Lower leg skin (tissue), 4 donors: ENCODE measurements at regions not wholly inside any gene's neighbourhood (a gene's known extent, or its start where the extent isn't known, plus 50 kb on each side); places are given as distances from the start of the nearest gene placed in this dataset.

Source experiments
- DNase-seq, 2 donors: peaks; one replicate each; pipeline ENCODE4 v3.0.0-alpha.2; 2019; ENCODE audit warnings: low spot score in 2 of 2
- H3K4me3 ChIP-seq: fragments of 200-600 bp; sonication (generic); 2 replicates; pipeline ENCODE4 v1.5.1; 2017; ENCODE audit warnings: mild to moderate bottlenecking, low read depth; ENCODE audit not compliant: poor library complexity, severe bottlenecking
- CTCF ChIP-seq, 3 donors: fragments of 450-650 bp; IDR thresholded peaks; one replicate each; pipeline ENCODE4 v1.5.1; 2016; ENCODE audit warnings: antibody characterized with exemption in 3 of 3, mild to moderate bottlenecking in 3 of 3, moderate library complexity in 2 of 3
- POLR2A ChIP-seq, 2 donors: fragments of 450-650 bp; IDR thresholded peaks; one replicate each; pipeline ENCODE4 v1.6.1; 2016 to 2017; ENCODE audit warnings: antibody characterized with exemption in 2 of 2, mild to moderate bottlenecking in 1 of 2, moderate library complexity in 1 of 2
- whole genome bisulfite sequencing, 2 donors: methylation state at CpG; one replicate each; pipeline ENCODE4 v1.1.5; 2018; 5-methylcytosine and 5-hydroxymethylcytosine counted together
- intact Hi-C: fragments of 100-400 bp; cut with DNase I; formaldehyde crosslinking; loops from one replicate; pipeline ENCODE4 v1.15.0; 2023; ENCODE audit warnings: low total_unique reads

GRCh38 chr2:220356076-220356475 lies 728.6 kb downstream of the SLC4A3 start:
- H3K4me3 ChIP-seq: no peak overlapping the region
- DNase-seq: no peak
- TF ChIP-seq CTCF (IDR thresholded peaks at IDR 0.05): no peak
- no peak for TF ChIP-seq POLR2A (IDR thresholded peaks at IDR 0.05)
- 22 to 23% methylated on average over 1 of the region's 1 CpG for WGBS, 2 donors
- intact Hi-C loops: no loop called here

GRCh38 chr2:220365023-220365422 lies 737.6 kb downstream of the SLC4A3 start:
- intact Hi-C loops: no loop called here
- TF ChIP-seq POLR2A (IDR thresholded peaks at IDR 0.05) (no peak), CTCF (IDR thresholded peaks at IDR 0.05) (no peak)
- H3K4me3 ChIP-seq: no peak overlapping the region
- DNase-seq: no peak
- WGBS, 2 donors: 41 to 44% methylated on average over 2 of the region's 2 CpGs

GRCh38 chr2:220366765-220367164 lies 739.3 kb downstream of the SLC4A3 start:
- intact Hi-C loops: no loop called here
- no peak for DNase-seq
- TF ChIP-seq POLR2A (IDR thresholded peaks at IDR 0.05) (no peak), CTCF (IDR thresholded peaks at IDR 0.05) (no peak)
- 85 to 89% methylated on average over 1 of the region's 1 CpG for WGBS, 2 donors
- H3K4me3 ChIP-seq: no peak overlapping the region

- TF ChIP-seq CTCF (IDR thresholded peaks at IDR 0.05): no peak
- no peak for TF ChIP-seq POLR2A (IDR thresholded peaks at IDR 0.05)
- no peak for DNase-seq
- H3K4me3 ChIP-seq: no peak overlapping the region
- intact Hi-C loops: no loop called here
These were observed 743.3 kb downstream of the SLC4A3 start for GRCh38 chr2:220370764-220371163.

- WGBS, 2 donors: 43 to 64% methylated on average over 2 of the region's 2 CpGs
- no peak for DNase-seq
- intact Hi-C loops: no loop called here
- TF ChIP-seq CTCF (IDR thresholded peaks at IDR 0.05): no peak
- no peak for TF ChIP-seq POLR2A (IDR thresholded peaks at IDR 0.05)
- no peak overlapping the region for H3K4me3 ChIP-seq
These were observed 743.8 kb downstream of the SLC4A3 start for GRCh38 chr2:220371211-220371610.

GRCh38 chr2:220373878-220374277 lies 746.4 kb downstream of the SLC4A3 start:
- intact Hi-C loops: no loop called here
- no peak for DNase-seq
- H3K4me3 ChIP-seq: no peak overlapping the region
- WGBS, 2 donors: 63 to 66% methylated on average over 2 of the region's 2 CpGs
- TF ChIP-seq POLR2A (IDR thresholded peaks at IDR 0.05) (no peak), CTCF (IDR thresholded peaks at IDR 0.05) (no peak)
